K562 (cell line): ENCODE measurements at regions not wholly inside any gene's neighbourhood (a gene's known extent, or its start where the extent isn't known, plus 50 kb on each side); places are given as distances from the start of the nearest gene placed in this dataset.

Experiments
- ATAC-seq: fragments of 200-7000 bp; cut with Tn5 transposase; 3 replicates; pipeline ENCODE4 v1.9.1; 2020; ENCODE audit warnings: moderate library complexity
- BruUV-seq: library from RNA; stranded (reverse); fragments of 400-500 nt; replicated peaks from 2 replicates; lab custom pipeline; 2021; lab: Mats Ljungman, UMichigan
- CTCF ChIA-PET: fragments of 300-600 bp; formaldehyde crosslinking; extraction: SDS; loops from one replicate; lab custom pipeline; 2021; ENCODE audit warnings: low intra/inter-chr PET ratio; lab: Yijun Ruan, JAX
- POLR2A ChIA-PET: fragments of 300-600, 350-650 bp; sonication (Branson Sonifier 250); formaldehyde crosslinking; extraction: SDS; loops from one replicate; lab custom pipeline; 2021; ENCODE audit warnings: antibody characterized with exemption, inconsistent platforms; lab: Yijun Ruan, JAX
- DNase-seq, 4 experiments: peaks; one replicate each; pipeline versions ENCODE4 v3.0.0 to v3.0.0-alpha.2; 2011 to 2018; ENCODE audit warnings: low spot score in 3 of 4, mixed read lengths in 3 of 4; ENCODE audit errors: extremely low read depth in 1 of 4
- FAIRE-seq: peaks from 2 replicates; lab custom pipeline; 2011; peaks lifted over from hg19 to GRCh38; lab: Jason Lieb, UNC
- H2AFZ ChIP-seq: 2 replicates; pipeline ENCODE4 v1.6.0; 2011; ENCODE audit warnings: low read depth, low read length, control low read depth, inconsistent platforms
- H3K27ac ChIP-seq: fragments of 200-600 bp; 3 replicates; pipeline ENCODE4 v1.8.0; 2011; ENCODE audit warnings: low read depth, mild to moderate bottlenecking, control low read depth, inconsistent platforms, low read length, moderate library complexity, mixed read lengths; ENCODE audit errors: extremely low read depth
- H3K27me3 ChIP-seq, 2 experiments: fragments of 300-600 bp in 1 of 2; 2 replicates in 1 of 2; 3 replicates in 1 of 2; pipeline versions ENCODE4 v1.6.0 to v1.8.0; 2011; ENCODE audit warnings: inconsistent platforms in 2 of 2, low read length in 2 of 2, mild to moderate bottlenecking in 1 of 2, mixed read lengths in 1 of 2, moderate library complexity in 1 of 2; ENCODE audit not compliant: control insufficient read depth in 2 of 2, insufficient read depth in 2 of 2
- H3K36me3 ChIP-seq: fragments of 300-600 bp; 3 replicates; pipeline ENCODE4 v1.8.0; 2011; ENCODE audit warnings: mild to moderate bottlenecking, low read length, inconsistent platforms; ENCODE audit not compliant: control insufficient read depth, insufficient read depth
- H3K4me1 ChIP-seq, 2 experiments: fragments of 200-600 bp in 1 of 2; replicated peaks in 1 of 2; 2 replicates in 1 of 2; 3 replicates in 1 of 2; pipeline versions ENCODE4 v1.5.1 to v1.8.0; 2011; ENCODE audit warnings: inconsistent platforms in 2 of 2, low read length in 2 of 2, mild to moderate bottlenecking in 1 of 2, mixed read lengths in 1 of 2, moderate library complexity in 1 of 2; ENCODE audit not compliant: control insufficient read depth in 2 of 2, insufficient read depth in 2 of 2
- H3K4me2 ChIP-seq: 2 replicates; pipeline ENCODE4 v1.6.1; 2011; ENCODE audit warnings: low read length, control low read depth, inconsistent platforms, mixed read lengths; ENCODE audit not compliant: insufficient read depth
- H3K4me3 ChIP-seq: fragments of 200-600 bp; sonication (generic), shearing (Covaris generic); 2 replicates; pipeline ENCODE4 v1.5.1; 2016; ENCODE audit warnings: control low read depth, inconsistent platforms
- H3K79me2 ChIP-seq: fragments of 200-600 bp; 3 replicates; pipeline ENCODE4 v1.8.0; 2011; ENCODE audit warnings: low read length, inconsistent platforms; ENCODE audit not compliant: control insufficient read depth, insufficient read depth
- H3K9ac ChIP-seq, 2 experiments: 2 replicates each; pipeline versions ENCODE4 v1.6.0 to v1.6.1; 2011; ENCODE audit warnings: low read depth in 2 of 2, low read length in 2 of 2, control low read depth in 1 of 2, inconsistent platforms in 1 of 2, mild to moderate bottlenecking in 1 of 2, mixed read lengths in 1 of 2; ENCODE audit not compliant: insufficient read depth in 1 of 2
- H3K9me1 ChIP-seq: one replicate; pipeline ENCODE4 v1.6.0; 2011; ENCODE audit warnings: inconsistent platforms, mild to moderate bottlenecking, low read length, moderate library complexity; ENCODE audit not compliant: control insufficient read depth, insufficient read depth
- H3K9me3 ChIP-seq: replicated peaks from 2 replicates; pipeline ENCODE4 v1.5.1; 2011; ENCODE audit warnings: low read depth, low read length, inconsistent platforms; ENCODE audit not compliant: control insufficient read depth, insufficient read depth
- H4K20me1 ChIP-seq: replicated peaks from 2 replicates; pipeline ENCODE4 v1.6.1; 2011; ENCODE audit warnings: low read length, inconsistent platforms, mixed read lengths; ENCODE audit not compliant: control insufficient read depth, insufficient read depth
- ADNP ChIP-seq: fragments of 200-800 bp; sonication (Bioruptor generic); IDR thresholded peaks from 2 replicates; pipeline ENCODE4 v1.6.1; 2016; ENCODE audit warnings: missing genetic modification characterization, missing compliant biosample characterization
- MTA1 ChIP-seq: fragments of 450-650 bp; IDR thresholded peaks from 2 replicates; pipeline ENCODE4 v1.6.1; 2017; ENCODE audit warnings: borderline replicate concordance
- OTX1 ChIP-seq: fragments of 450-650 bp; formaldehyde crosslinking; IDR thresholded peaks from 2 replicates; pipeline ENCODE4 v1.4.0; 2022; ENCODE audit warnings: mild to moderate bottlenecking
- THRAP3 ChIP-seq: fragments of 450-650 bp; IDR thresholded peaks from 2 replicates; pipeline ENCODE4 v1.6.1; 2016; ENCODE audit warnings: mild to moderate bottlenecking, inconsistent platforms, borderline replicate concordance
- XRCC5 ChIP-seq: fragments of 200-400 bp; formaldehyde crosslinking; IDR thresholded peaks from 2 replicates; pipeline ENCODE4 v1.6.1; 2017; ENCODE audit warnings: low read depth, mild to moderate bottlenecking, low read length
- ZBTB33 ChIP-seq: sonication (generic); formaldehyde crosslinking; IDR thresholded peaks from 2 replicates; pipeline ENCODE4 v1.8.1; 2023; ENCODE audit warnings: mild to moderate bottlenecking, missing genetic modification reagents
- ZNF444 ChIP-seq: fragments of 250-450 bp; sonication (Bioruptor Pico); IDR thresholded peaks from 2 replicates; pipeline ENCODE4 v1.4.0; 2020; ENCODE audit warnings: mild to moderate bottlenecking, moderate library complexity
- ZNF561 ChIP-seq: fragments of 450-650 bp; formaldehyde crosslinking; conservative IDR thresholded peaks from 2 replicates; pipeline ENCODE4 v1.4.0; 2020; ENCODE audit warnings: mild to moderate bottlenecking, moderate library complexity
- ZNF57 ChIP-seq: fragments of 450-650 bp; formaldehyde crosslinking; IDR thresholded peaks from 2 replicates; pipeline ENCODE4 v1.4.0; 2020; ENCODE audit warnings: mild to moderate bottlenecking, moderate library complexity
- WGBS: fragments of 100-300 bp; shearing (Covaris generic); methylation state at CpG from one replicate; pipeline ENCODE4 v1.1.6; 2016; ENCODE audit warnings: low coverage, mixed read lengths; ENCODE audit not compliant: insufficient coverage; ENCODE audit errors: missing lambda C conversion rate; 5-methylcytosine and 5-hydroxymethylcytosine counted together
- in situ Hi-C: fragments of 300-500 bp; cut with MboI; formaldehyde crosslinking; loops from 4 replicates; pipeline ENCODE4 v1.15.0; 2018; ENCODE audit warnings: inconsistent platforms, mixed read lengths
- intact Hi-C: fragments of 100-400 bp; cut with micrococcal nuclease; formaldehyde crosslinking; loops from 2 replicates; pipeline ENCODE4 v1.14.2; 2022

DNA sequence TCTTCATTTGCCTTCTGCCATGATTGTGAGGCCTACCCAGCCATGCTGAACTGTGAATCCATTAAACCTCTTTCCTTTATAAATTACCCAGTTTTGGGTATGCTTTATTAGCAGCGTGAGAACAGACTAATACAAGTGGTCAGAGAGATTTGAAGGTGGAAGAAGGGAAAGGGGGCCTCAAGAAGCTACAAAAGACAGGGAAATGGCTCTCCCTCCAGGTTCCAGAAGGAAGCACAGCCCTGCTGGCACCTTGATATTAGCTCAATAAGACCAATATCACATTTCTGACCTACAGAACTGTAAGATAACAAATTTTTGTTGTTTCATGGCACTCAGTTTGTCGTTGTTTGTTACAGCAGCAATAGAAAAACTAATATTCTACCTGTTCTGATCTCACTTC lies 536.5 kb upstream of the MARCKS start:
- no peaks in the 10 kb centered on the region for H3K4me1 ChIP-seq
- TF ChIP-seq ZBTB33 (CRISPR knock-in tag) (no peak), OTX1 (CRISPR knock-in tag) (no peak), ZNF561 (CRISPR knock-in tag) (no peak), ZNF444 (CRISPR knock-in tag) (no peak), XRCC5 (no peak), MTA1 (no peak), ZNF57 (no peak), ADNP (tag) (no peak), THRAP3 (no peak)
- ATAC-seq: no peak
- no peak overlapping the region for H2AFZ ChIP-seq
- FAIRE-seq: no peak
- H3K27me3 ChIP-seq: no peaks in the 10 kb centered on the region
- in situ Hi-C loops (no loop called here), intact Hi-C loops (no loop called here)
- ChIA-PET POLR2A (no interaction called here), CTCF (no interaction called here)
- H4K20me1 ChIP-seq: no peaks in the 10 kb centered on the region
- H3K79me2 ChIP-seq: no peaks in the 10 kb centered on the region
- BruUV-seq: no TSS peak
- no peak for DNase-seq
- WGBS: 0% methylated on average over 2 of the region's 2 CpGs
- H3K9me1 ChIP-seq: no peaks in the 10 kb centered on the region
- no peak overlapping the region for H3K27ac ChIP-seq
- H3K36me3 ChIP-seq: no peaks in the 10 kb centered on the region
- no peak overlapping the region for H3K4me2 ChIP-seq
- no peaks in the 10 kb centered on the region for H3K9me3 ChIP-seq
- no peak overlapping the region for H3K9ac ChIP-seq
- H3K4me3 ChIP-seq: no peak overlapping the region
